Activated naive CD8-positive, alpha-beta T cell treated with anti-CD3 and anti-CD28 coated beads for 36 hours (primary cell): ENCODE measurements at regions not wholly inside any gene's neighbourhood (a gene's known extent, or its start where the extent isn't known, plus 50 kb on each side); places are given as distances from the start of the nearest gene placed in this dataset.

ENCODE experiments used
- DNase-seq: peaks from one replicate; pipeline ENCODE4 v3.0.0; 2021
- H3K27ac Mint-ChIP-seq: one replicate; pipeline ENCODE4 v1.8.0; 2022; ENCODE audit warnings: mild to moderate bottlenecking, moderate library complexity, mixed read lengths
- H3K27me3 Mint-ChIP-seq: one replicate; pipeline ENCODE4 v1.8.0; 2022; ENCODE audit warnings: mild to moderate bottlenecking, mixed read lengths
- H3K36me3 Mint-ChIP-seq: one replicate; pipeline ENCODE4 v1.8.0; 2021; ENCODE audit warnings: mild to moderate bottlenecking, mixed read lengths
- H3K4me1 Mint-ChIP-seq: one replicate; pipeline ENCODE4 v1.8.0; 2021; ENCODE audit warnings: mixed read lengths
- H3K4me3 Mint-ChIP-seq: one replicate; pipeline ENCODE4 v1.8.0; 2022; ENCODE audit warnings: mild to moderate bottlenecking, moderate library complexity, mixed read lengths
- H3K9me3 Mint-ChIP-seq: one replicate; pipeline ENCODE4 v1.8.0; 2022; ENCODE audit warnings: mixed read lengths

DNA sequence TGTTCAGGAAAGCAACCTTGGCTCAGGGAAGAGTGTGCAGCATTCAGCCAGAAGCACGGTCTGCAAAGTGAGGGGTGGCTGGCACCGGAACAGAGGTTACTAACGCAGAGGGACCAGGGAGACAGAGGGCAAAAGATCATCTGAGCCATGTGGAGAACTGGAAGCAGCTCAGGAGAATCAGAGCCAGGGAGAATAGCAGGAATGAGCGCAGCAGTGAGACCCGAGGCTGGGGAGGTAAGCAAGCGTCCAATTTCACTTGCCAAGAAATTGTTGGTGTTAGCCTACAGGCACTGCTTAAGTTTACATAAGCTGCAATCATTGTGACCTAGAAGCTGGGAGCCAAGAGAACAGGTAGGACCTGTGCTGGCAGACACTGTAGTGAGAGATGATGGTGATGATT is 372.6 kb upstream of the POU3F3 start:
- H3K4me3 Mint-ChIP-seq: no peak overlapping the region
- H3K27ac Mint-ChIP-seq: no peak overlapping the region
- DNase-seq: no peak
- peaks cover 23% of the 10 kb centered on the region for H3K27me3 Mint-ChIP-seq
- no peaks in the 10 kb centered on the region for H3K36me3 Mint-ChIP-seq
- H3K9me3 Mint-ChIP-seq: no peaks in the 10 kb centered on the region
- no peaks in the 10 kb centered on the region for H3K4me1 Mint-ChIP-seq

DNA sequence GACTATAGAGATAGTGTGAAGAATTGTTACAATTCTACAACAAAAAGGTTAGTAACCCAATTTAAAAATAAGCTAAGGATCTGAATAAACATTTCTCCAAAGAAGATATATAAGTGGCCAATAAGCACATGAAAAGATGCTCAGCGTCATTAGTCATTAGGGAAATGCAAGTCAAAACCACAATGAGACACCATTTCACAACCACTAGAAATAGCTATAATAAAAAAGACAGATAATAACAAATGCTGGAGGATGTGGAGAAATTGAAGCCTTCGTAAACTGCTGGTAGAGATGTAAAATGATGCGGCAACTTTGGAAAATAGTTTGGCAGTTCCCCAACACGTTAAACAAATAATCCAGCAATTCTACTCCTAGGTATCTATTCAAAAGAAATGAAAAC is 366.5 kb upstream of the POU3F3 start:
- Mint-ChIP-seq H3K9me3 (no peaks in the 10 kb centered on the region), H3K4me3 (no peak overlapping the region), H3K36me3 (no peaks in the 10 kb centered on the region), H3K27ac (no peak overlapping the region), H3K27me3 (peaks cover 13% of the 10 kb centered on the region), H3K4me1 (no peaks in the 10 kb centered on the region)
- no peak for DNase-seq

DNA sequence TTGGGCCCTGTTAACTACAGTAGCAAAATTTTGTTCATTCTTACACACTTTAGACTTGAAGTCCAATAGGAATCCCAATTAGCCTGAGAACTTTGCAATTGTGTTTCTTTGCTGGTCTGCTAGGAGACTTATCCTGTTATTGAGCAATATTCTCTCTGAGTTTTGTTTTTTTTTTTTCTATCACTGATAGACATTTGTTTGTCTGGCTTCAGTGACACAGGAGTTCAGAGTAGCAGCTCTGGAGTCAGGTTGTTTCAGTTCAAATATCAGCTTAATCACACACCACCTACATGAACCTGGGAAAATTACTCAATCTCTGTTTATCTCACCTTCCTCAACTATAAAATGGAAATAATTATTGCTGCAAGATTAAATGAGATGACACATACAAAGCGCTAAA is 360.2 kb upstream of the POU3F3 start:
- Mint-ChIP-seq H3K27ac (no peak overlapping the region), H3K4me3 (no peak overlapping the region), H3K27me3 (peaks cover 15% of the 10 kb centered on the region), H3K4me1 (no peaks in the 10 kb centered on the region), H3K9me3 (no peaks in the 10 kb centered on the region), H3K36me3 (no peaks in the 10 kb centered on the region)
- no peak for DNase-seq

DNA sequence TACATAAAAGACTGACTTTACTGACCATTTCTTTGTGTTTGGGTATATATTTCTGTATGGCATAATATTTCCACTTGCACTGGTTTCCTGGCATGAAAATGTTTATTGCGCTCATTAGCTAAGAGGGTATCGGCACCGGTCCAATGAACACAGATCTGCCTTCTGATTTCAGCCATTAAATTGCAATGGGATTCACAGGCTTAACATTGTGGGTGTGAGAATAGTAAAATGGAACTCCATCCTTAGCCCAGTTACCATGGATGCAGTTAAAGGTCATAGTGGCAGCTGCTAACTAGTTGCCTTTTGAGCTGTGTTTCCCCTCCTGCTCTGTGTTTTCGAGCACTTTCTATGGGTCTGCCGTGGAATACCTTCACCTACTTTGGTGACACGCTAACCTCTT is 352.6 kb upstream of the POU3F3 start:
- H3K4me1 Mint-ChIP-seq: no peaks in the 10 kb centered on the region
- H3K4me3 Mint-ChIP-seq: no peak overlapping the region
- H3K36me3 Mint-ChIP-seq: no peaks in the 10 kb centered on the region
- no peaks in the 10 kb centered on the region for H3K9me3 Mint-ChIP-seq
- H3K27ac Mint-ChIP-seq: no peak overlapping the region
- no peak for DNase-seq
- H3K27me3 Mint-ChIP-seq: peaks cover 10% of the 10 kb centered on the region

DNA sequence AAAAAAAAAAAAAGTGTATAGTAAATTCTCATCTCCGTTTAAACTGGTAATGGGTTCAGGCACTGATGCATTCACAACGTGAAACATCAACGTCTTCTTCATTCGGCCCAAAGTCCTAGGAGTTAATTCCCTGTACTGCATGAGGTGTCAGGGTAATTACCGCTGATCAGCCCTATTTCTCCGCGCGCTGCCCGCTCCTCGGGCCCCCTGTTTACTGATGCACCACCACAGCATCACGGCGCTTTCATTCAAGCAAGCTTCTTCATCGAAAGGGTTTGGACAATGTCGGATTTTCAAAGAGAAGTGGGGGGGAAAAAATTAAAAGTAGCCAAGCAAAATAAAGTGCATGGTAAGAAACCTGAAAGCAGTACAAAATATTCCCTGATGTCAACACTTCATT is 352.0 kb upstream of the POU3F3 start:
- DNase-seq: no peak
- H3K27ac Mint-ChIP-seq: no peak overlapping the region
- H3K36me3 Mint-ChIP-seq: no peaks in the 10 kb centered on the region
- H3K9me3 Mint-ChIP-seq: no peaks in the 10 kb centered on the region
- H3K4me3 Mint-ChIP-seq: no peak overlapping the region
- peaks cover 10% of the 10 kb centered on the region for H3K27me3 Mint-ChIP-seq
- H3K4me1 Mint-ChIP-seq: no peaks in the 10 kb centered on the region

DNA sequence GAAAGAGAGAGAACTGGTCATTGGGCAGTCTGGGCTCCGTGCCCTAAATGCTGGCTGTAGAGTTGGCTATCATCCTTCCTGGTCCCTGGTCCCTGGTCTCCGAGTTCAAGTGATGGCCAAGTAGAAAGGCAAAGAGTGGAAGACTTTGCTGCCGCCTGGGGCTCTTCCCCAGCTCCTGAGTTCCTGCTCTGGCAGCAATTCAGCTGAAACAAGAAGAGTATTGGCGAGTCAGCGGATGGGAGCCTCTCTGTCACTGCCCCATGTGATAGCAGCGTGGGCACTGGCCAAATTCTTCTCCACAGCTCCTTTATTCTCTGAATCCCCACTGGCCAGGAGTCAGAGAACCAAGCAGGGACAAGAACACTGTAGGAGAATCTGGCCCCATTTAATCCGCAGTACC is 351.0 kb upstream of the POU3F3 start:
- no peak for DNase-seq
- no peak overlapping the region for H3K27ac Mint-ChIP-seq
- H3K4me1 Mint-ChIP-seq: no peaks in the 10 kb centered on the region
- H3K4me3 Mint-ChIP-seq: no peak overlapping the region
- no peaks in the 10 kb centered on the region for H3K36me3 Mint-ChIP-seq
- no peaks in the 10 kb centered on the region for H3K9me3 Mint-ChIP-seq
- H3K27me3 Mint-ChIP-seq: peaks cover 6% of the 10 kb centered on the region

DNA sequence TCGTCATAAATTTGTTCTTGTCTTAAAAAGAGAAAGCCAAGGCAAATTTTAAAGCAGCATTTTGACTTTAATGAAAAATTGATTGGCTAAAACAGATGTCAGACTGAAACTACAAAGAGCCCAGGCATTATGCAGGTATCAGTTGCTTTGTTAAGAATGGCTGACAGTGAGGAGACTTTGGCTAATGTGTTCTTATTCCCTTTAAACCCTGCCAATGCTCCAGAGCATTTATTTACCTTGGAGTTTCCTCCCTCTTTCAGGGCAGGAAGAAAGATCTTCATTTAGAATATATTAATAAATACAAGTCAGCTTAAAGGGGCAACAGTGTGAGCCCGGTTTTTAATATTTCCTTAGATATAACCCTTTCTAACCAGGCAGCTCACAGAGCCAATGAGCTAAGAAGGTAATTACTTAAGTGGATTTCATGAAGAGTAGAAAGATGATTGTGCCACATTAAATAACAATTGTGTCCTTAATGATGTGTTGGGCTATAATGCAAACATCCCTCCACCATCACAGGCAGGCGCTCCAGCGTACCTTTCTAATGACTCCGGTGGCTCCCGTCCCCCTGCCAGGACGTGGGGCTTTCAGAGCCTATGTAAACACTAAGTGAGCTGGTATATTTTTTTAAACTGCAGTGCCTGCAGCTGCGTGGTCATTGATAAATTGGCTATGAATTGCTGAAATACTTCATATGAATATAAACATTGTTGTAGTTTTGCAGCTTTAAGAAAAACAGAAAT is 349.4 kb upstream of the POU3F3 start:
- Mint-ChIP-seq H3K27ac (no peak overlapping the region), H3K27me3 (peaks cover 3% of the 10 kb centered on the region), H3K4me3 (no peak overlapping the region), H3K4me1 (no peaks in the 10 kb centered on the region), H3K36me3 (no peaks in the 10 kb centered on the region), H3K9me3 (no peaks in the 10 kb centered on the region)
- no peak for DNase-seq

DNA sequence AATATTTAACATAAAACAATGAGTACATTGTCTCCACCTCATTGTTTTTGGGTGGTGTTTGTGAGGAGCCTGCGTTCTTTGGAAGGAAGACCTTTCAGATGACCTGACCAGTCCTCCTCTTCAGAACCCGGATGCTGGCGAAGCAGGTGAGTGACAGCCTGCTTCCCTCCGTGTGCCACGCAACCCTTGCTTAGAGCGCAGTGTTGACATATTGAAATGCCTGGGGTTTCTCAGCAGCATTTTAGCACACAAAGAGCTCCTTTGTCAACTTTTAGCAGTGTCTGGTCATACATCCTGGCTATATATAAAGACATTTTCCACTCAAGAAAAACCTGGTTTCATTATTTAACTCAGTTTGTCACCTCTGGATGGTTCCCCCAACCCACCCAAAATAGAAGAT is 335.7 kb upstream of the POU3F3 start:
- no peaks in the 10 kb centered on the region for H3K4me1 Mint-ChIP-seq
- H3K27ac Mint-ChIP-seq: no peak overlapping the region
- H3K9me3 Mint-ChIP-seq: peaks cover 10% of the 10 kb centered on the region
- DNase-seq: no peak
- no peaks in the 10 kb centered on the region for H3K36me3 Mint-ChIP-seq
- H3K4me3 Mint-ChIP-seq: no peak overlapping the region
- no peaks in the 10 kb centered on the region for H3K27me3 Mint-ChIP-seq

DNA sequence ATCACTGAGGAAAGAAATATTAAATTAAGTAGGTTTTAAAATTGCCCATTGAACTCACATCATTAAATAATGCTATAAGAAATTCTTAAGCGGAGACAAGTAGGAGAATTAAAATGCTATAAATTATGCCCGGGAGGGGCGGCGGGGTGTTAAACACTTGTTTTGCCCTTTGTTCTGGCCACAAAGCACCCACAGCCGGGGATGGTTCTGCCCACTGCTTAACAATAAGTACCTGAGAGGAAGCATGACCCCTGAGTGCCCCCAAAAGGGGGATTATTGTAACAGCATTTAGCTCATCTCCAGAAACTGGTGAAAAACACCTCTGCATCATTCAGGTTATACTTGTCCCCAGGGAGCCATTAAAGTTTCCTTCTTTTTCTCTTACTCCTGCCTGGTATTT is 332.7 kb upstream of the POU3F3 start:
- Mint-ChIP-seq H3K27ac (no peak overlapping the region), H3K27me3 (peaks cover 5% of the 10 kb centered on the region), H3K9me3 (peaks cover 10% of the 10 kb centered on the region), H3K36me3 (no peaks in the 10 kb centered on the region), H3K4me1 (no peaks in the 10 kb centered on the region), H3K4me3 (no peak overlapping the region)
- no peak for DNase-seq

DNA sequence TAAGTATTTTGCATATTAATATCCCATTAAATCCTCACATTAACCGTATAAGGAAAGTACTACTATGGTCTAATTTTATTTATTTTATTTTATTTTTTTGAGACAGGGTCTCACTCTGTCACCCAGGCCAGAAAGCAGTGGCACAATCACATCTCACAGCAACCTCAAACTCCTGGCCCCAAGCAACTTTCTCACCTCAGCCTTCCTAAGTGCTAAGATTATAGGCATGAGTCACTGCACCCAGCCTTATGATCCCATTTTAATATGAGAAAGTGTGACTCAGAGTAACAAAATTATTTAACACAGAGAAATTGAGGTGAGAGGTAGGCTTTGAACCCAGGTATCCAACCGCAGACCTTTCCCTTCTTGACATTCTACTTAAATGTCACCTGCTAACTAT is 330.0 kb upstream of the POU3F3 start:
- H3K4me1 Mint-ChIP-seq: no peaks in the 10 kb centered on the region
- peak; percentile 1 for DNase-seq
- peaks cover 10% of the 10 kb centered on the region for H3K9me3 Mint-ChIP-seq
- H3K4me3 Mint-ChIP-seq: no peak overlapping the region
- H3K27ac Mint-ChIP-seq: no peak overlapping the region
- H3K27me3 Mint-ChIP-seq: peaks cover 5% of the 10 kb centered on the region
- no peaks in the 10 kb centered on the region for H3K36me3 Mint-ChIP-seq

DNA sequence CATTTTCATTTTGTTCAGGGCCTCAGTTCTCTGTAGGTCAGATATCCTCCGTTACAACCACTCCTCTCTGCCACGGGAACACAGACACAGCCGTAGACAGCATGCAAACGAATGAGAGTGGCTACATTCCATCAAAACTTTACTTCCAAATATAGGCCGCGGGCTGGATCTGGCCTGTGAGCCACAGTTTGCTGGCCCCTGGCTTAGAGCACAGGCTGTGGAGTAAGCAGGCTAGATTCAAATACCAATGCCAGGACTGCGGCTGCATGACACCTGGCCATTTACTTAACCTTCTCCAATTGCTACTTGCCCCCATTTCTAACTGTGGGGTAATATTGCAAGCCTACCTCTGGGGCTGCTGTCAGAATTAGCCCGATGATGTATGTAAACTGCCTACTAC is 325.8 kb upstream of the POU3F3 start:
- Mint-ChIP-seq H3K27ac (no peak overlapping the region), H3K9me3 (no peaks in the 10 kb centered on the region), H3K27me3 (peaks cover 10% of the 10 kb centered on the region), H3K4me3 (no peak overlapping the region), H3K4me1 (no peaks in the 10 kb centered on the region), H3K36me3 (no peaks in the 10 kb centered on the region)
- DNase-seq: no peak

DNA sequence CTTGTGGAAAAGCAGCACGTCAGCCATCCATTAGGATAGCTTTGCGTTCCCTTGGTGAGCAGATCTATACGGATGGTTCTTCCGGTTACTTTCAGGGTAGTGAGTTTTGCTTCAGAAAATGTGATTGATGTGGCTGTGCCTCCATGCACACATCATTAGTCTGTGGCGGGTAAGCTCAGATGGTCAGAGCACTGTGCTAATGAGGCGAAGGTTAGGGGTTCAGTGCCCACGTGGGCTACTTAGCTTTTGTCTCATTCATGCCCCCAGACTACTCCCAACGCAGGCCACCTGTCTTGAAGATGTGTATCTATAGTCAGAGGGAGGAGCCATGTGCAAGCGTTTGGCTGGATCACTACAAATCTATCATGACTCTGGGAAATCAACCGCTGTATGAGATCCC is 322.8 kb upstream of the POU3F3 start:
- Mint-ChIP-seq H3K4me1 (no peaks in the 10 kb centered on the region), H3K9me3 (no peaks in the 10 kb centered on the region), H3K36me3 (no peaks in the 10 kb centered on the region), H3K27ac (no peak overlapping the region), H3K4me3 (no peak overlapping the region), H3K27me3 (peaks cover 5% of the 10 kb centered on the region)
- DNase-seq: no peak

DNA sequence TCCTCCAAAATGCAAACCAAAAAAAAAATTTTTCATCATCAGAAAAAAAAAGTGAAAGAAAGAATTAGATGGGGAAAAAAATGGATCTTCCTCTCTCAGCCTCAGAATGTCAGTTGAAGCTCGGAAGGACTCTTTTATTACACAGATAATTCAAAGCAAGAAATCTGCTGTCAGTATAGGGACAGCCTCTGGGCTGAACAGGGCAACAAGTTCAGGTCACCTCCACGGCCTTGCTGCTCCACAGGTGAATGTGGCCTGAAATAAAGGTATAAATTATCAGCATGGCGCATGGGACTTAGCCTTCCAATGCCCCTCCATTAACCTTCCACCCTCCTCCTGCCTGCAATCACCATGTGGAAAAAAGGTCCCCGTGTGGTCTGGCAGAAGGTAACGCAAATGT is 316.8 kb upstream of the POU3F3 start:
- DNase-seq: no peak
- Mint-ChIP-seq H3K36me3 (no peaks in the 10 kb centered on the region), H3K9me3 (no peaks in the 10 kb centered on the region), H3K27ac (no peak overlapping the region), H3K27me3 (no peaks in the 10 kb centered on the region), H3K4me3 (no peak overlapping the region), H3K4me1 (peaks cover 13% of the 10 kb centered on the region)

DNA sequence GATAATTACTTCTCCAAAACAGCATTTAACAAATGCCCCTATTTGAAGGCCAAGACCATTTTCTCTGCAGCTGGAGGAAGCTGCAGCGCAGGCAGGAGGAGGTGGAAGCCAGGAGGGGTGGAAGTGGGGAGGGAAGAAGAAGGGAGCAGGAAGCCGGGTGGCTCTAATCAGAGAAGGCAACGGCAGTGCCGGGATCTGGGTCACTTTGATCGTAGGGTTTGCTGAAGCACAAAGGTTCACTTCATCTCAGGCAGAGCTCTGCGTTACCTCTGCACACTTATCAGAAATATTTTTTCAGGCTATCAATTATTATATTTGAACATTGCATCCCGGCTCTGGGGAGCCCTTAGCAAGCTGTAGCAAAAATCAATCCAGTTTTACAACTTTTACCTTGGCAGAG is 315.8 kb upstream of the POU3F3 start:
- H3K4me1 Mint-ChIP-seq: peaks cover 13% of the 10 kb centered on the region
- no peaks in the 10 kb centered on the region for H3K9me3 Mint-ChIP-seq
- H3K4me3 Mint-ChIP-seq: no peak overlapping the region
- H3K36me3 Mint-ChIP-seq: no peaks in the 10 kb centered on the region
- DNase-seq: no peak
- H3K27me3 Mint-ChIP-seq: no peaks in the 10 kb centered on the region
- no peak overlapping the region for H3K27ac Mint-ChIP-seq

DNA sequence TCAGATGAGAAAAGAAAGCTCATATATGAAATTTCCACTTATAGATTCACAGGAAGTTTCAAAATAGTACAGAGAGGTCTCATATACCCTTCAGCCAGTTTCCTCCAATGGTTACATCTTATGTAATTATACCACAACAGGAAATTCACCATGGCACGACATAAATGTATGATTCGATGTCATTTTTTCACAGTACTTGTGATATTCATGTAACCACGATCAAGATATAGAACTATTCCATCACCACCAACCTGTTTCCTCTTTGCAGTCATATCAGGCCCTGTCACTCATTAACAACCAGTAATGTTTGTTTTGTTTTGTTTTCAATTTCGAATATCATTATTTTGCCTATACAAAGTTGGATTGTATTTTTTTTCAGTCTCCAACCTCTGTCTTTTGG is 314.3 kb upstream of the POU3F3 start:
- no peaks in the 10 kb centered on the region for H3K36me3 Mint-ChIP-seq
- H3K9me3 Mint-ChIP-seq: no peaks in the 10 kb centered on the region
- H3K27ac Mint-ChIP-seq: no peak overlapping the region
- peaks cover 13% of the 10 kb centered on the region for H3K4me1 Mint-ChIP-seq
- DNase-seq: no peak
- H3K27me3 Mint-ChIP-seq: no peaks in the 10 kb centered on the region
- no peak overlapping the region for H3K4me3 Mint-ChIP-seq

DNA sequence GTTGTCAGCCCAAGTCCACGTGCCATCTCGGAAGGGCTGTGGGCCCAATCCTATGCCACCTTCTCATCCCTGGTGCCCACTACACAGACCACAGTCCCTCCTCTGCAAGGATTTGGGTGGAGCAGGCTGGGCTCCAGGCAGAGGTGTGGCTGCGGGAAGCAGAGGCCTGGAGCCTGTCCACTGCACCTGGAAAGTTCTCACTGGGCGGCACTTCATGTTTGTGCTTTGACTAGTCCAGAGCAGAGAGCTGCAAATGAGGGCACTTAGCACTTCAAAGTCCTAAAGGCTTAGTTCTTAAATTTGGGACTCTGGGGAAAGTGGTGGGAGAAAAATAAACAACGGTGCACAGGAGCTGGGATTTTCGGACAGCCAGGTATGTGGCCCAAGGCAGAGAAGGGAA is 308.9 kb upstream of the POU3F3 start:
- H3K27ac Mint-ChIP-seq: no peak overlapping the region
- no peak overlapping the region for H3K4me3 Mint-ChIP-seq
- no peaks in the 10 kb centered on the region for H3K36me3 Mint-ChIP-seq
- H3K9me3 Mint-ChIP-seq: no peaks in the 10 kb centered on the region
- H3K27me3 Mint-ChIP-seq: no peaks in the 10 kb centered on the region
- H3K4me1 Mint-ChIP-seq: peaks cover 3% of the 10 kb centered on the region
- DNase-seq: no peak

DNA sequence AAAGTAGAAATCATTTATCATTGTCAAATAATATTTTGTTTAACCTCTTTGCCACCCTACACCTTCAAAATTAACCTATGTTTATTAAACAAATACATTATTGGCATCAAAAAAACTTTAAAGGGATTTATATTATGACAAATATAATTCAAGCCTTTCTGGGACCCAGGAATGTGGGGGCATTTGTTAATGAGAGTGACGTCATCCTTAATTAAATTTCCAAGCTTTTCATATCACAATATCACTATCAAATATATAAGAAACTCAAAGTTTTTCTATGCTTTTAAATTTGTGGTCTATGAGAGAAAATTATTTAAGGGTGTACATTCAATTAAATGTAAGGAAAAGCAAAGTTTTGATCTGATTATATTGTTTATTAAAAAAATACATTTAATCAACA is 307.4 kb upstream of the POU3F3 start:
- no peaks in the 10 kb centered on the region for H3K4me1 Mint-ChIP-seq
- H3K4me3 Mint-ChIP-seq: no peak overlapping the region
- no peaks in the 10 kb centered on the region for H3K9me3 Mint-ChIP-seq
- no peaks in the 10 kb centered on the region for H3K36me3 Mint-ChIP-seq
- DNase-seq: no peak
- H3K27me3 Mint-ChIP-seq: no peaks in the 10 kb centered on the region
- no peak overlapping the region for H3K27ac Mint-ChIP-seq
